ENCODE measurements at regions not wholly inside any gene's neighbourhood (a gene's known extent, or its start where the extent isn't known, plus 50 kb on each side); places are given as distances from the start of the nearest gene placed in this dataset.

- TF ChIP-seq, protein P1, sequence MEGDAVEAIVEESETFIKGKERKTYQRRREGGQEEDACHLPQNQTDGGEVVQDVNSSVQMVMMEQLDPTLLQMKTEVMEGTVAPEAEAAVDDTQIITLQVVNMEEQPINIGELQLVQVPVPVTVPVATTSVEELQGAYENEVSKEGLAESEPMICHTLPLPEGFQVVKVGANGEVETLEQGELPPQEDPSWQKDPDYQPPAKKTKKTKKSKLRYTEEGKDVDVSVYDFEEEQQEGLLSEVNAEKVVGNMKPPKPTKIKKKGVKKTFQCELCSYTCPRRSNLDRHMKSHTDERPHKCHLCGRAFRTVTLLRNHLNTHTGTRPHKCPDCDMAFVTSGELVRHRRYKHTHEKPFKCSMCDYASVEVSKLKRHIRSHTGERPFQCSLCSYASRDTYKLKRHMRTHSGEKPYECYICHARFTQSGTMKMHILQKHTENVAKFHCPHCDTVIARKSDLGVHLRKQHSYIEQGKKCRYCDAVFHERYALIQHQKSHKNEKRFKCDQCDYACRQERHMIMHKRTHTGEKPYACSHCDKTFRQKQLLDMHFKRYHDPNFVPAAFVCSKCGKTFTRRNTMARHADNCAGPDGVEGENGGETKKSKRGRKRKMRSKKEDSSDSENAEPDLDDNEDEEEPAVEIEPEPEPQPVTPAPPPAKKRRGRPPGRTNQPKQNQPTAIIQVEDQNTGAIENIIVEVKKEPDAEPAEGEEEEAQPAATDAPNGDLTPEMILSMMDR (IDR thresholded peaks at IDR 0.05 in 2 of 3, conservative IDR thresholded peaks at IDR 0.05 in 1 of 3; ENCODE audit: control insufficient read depth in 2 of 3, extremely low read depth in 1 of 3, insufficient read depth in 1 of 3, low read depth in 3 of 3, low read length in 3 of 3): no peak
- TF ChIP-seq MYB (IDR thresholded peaks at IDR 0.05; ENCODE audit: borderline replicate concordance, low read depth, low read length): no peak
- TF ChIP-seq GATAD2B (conservative IDR thresholded peaks at IDR 0.05; ENCODE audit: low read depth): no peak
- TF ChIP-seq EP300 (IDR thresholded peaks at IDR 0.05; ENCODE audit: borderline replicate concordance in 1 of 2, control insufficient read depth in 1 of 2, low read depth in 2 of 2, low read length in 2 of 2): no peak
- no peak for TF ChIP-seq FOXK2 (IDR thresholded peaks at IDR 0.05)
- TF ChIP-seq, protein P2, sequence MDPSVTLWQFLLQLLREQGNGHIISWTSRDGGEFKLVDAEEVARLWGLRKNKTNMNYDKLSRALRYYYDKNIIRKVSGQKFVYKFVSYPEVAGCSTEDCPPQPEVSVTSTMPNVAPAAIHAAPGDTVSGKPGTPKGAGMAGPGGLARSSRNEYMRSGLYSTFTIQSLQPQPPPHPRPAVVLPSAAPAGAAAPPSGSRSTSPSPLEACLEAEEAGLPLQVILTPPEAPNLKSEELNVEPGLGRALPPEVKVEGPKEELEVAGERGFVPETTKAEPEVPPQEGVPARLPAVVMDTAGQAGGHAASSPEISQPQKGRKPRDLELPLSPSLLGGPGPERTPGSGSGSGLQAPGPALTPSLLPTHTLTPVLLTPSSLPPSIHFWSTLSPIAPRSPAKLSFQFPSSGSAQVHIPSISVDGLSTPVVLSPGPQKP (IDR thresholded peaks at IDR 0.05; ENCODE audit: low read depth, low read length): no peak
- TF ChIP-seq POLR2A (IDR thresholded peaks at IDR 0.05; ENCODE audit: low read depth, low read length): no peak
- no peak for TF ChIP-seq ZBTB11 (CRISPR knock-in tag; IDR thresholded peaks at IDR 0.05)
These were observed 269.3 kb downstream of the ACTRT1 start for GRCh38 chrX:127782904-127783303.

All from GM12878 (cell line).